H1 (cell line): ENCODE measurements at regions not wholly inside any gene's neighbourhood (a gene's known extent, or its start where the extent isn't known, plus 50 kb on each side); places are given as distances from the start of the nearest gene placed in this dataset.
"Not testable (repeated sequence)": the region's sequence is repeated elsewhere in the genome, so short reads cannot be mapped to it uniquely, and the experiment has no call there.

Experiments
- CTCF ChIA-PET: fragments of 300-600 bp; sonication (Branson Sonifier 250); formaldehyde crosslinking; loops from one replicate; lab custom pipeline; 2021; ENCODE audit not compliant: partially characterized antibody; lab: Charles Lee
- POLR2A ChIA-PET: fragments of 300-600 bp; sonication (Branson Sonifier 250); formaldehyde crosslinking; loops from one replicate; lab custom pipeline; 2021; ENCODE audit warnings: inconsistent platforms; ENCODE audit not compliant: partially characterized antibody; lab: Charles Lee
- DNase-seq, 2 experiments: peaks; one replicate each; pipeline versions ENCODE4 v3.0.0 to v3.0.0-alpha.2; 2010 to 2022; ENCODE audit warnings: low spot score in 2 of 2, low read depth in 1 of 2, mixed read lengths in 1 of 2
- FAIRE-seq: peaks from 2 replicates; lab custom pipeline; 2011; peaks lifted over from hg19 to GRCh38; lab: Jason Lieb, UNC
- H2AFZ ChIP-seq: 2 replicates; pipeline ENCODE4 v1.8.1; 2012; ENCODE audit warnings: low read length, inconsistent platforms
- H2AK5ac ChIP-seq: 2 replicates; pipeline ENCODE4 v1.6.1; 2013; ENCODE audit warnings: low read depth, low read length
- H2BK120ac ChIP-seq: replicated peaks from 2 replicates; pipeline ENCODE3; 2013; ENCODE audit warnings: low read depth, low read length, inconsistent platforms
- H2BK12ac ChIP-seq: 2 replicates; pipeline ENCODE4 v1.6.1; 2013; ENCODE audit warnings: low read depth, low read length
- H2BK15ac ChIP-seq: 2 replicates; pipeline ENCODE4 v1.6.1; 2013; ENCODE audit warnings: low read length
- H2BK20ac ChIP-seq: 2 replicates; pipeline ENCODE4 v1.6.1; 2013; ENCODE audit warnings: low read length
- H2BK5ac ChIP-seq: 2 replicates; pipeline ENCODE4 v1.6.1; 2013; ENCODE audit warnings: low read depth, low read length
- H3K14ac ChIP-seq: 2 replicates; pipeline ENCODE4 v1.6.1; 2013; ENCODE audit warnings: inconsistent platforms; ENCODE audit not compliant: insufficient read length
- H3K18ac ChIP-seq: 2 replicates; pipeline ENCODE4 v1.6.1; 2013; ENCODE audit warnings: low read length; ENCODE audit errors: extremely low read depth
- H3K23ac ChIP-seq: 2 replicates; pipeline ENCODE4 v1.6.1; 2013; ENCODE audit warnings: inconsistent platforms; ENCODE audit not compliant: insufficient read length
- H3K23me2 ChIP-seq: 2 replicates; pipeline ENCODE4 v1.6.1; 2013; ENCODE audit warnings: low read depth, low read length
- H3K27ac ChIP-seq: 2 replicates; pipeline ENCODE4 v1.6.1; 2011; ENCODE audit warnings: low read depth, low read length, inconsistent platforms
- H3K27me3 ChIP-seq, 4 experiments: replicated peaks in 1 of 4; 1 replicate in 1 of 4; 2 replicates in 3 of 4; pipeline versions ENCODE4 v1.6.1 to v1.8.1; 2011 to 2013; ENCODE audit warnings: low read length in 3 of 4, mild to moderate bottlenecking in 3 of 4, inconsistent platforms in 2 of 4, mixed read lengths in 2 of 4, moderate library complexity in 1 of 4; ENCODE audit not compliant: control insufficient read depth in 3 of 4, insufficient read depth in 3 of 4; ENCODE audit errors: extremely low read depth in 1 of 4
- H3K36me3 ChIP-seq, 4 experiments: 2 replicates each; pipeline versions ENCODE4 v1.6.1 to v1.8.1; 2011 to 2013; ENCODE audit warnings: mild to moderate bottlenecking in 4 of 4, low read length in 3 of 4, moderate library complexity in 2 of 4, control low read depth in 1 of 4, inconsistent platforms in 1 of 4; ENCODE audit not compliant: insufficient read depth in 4 of 4, control insufficient read depth in 2 of 4
- H3K4ac ChIP-seq: replicated peaks from 2 replicates; pipeline ENCODE3; 2013; ENCODE audit warnings: low read length, low read depth, mixed read lengths, inconsistent platforms; ENCODE audit not compliant: insufficient read length
- H3K4me1 ChIP-seq, 4 experiments: replicated peaks in 1 of 4; 1 replicate in 1 of 4; 2 replicates in 3 of 4; pipeline versions ENCODE4 v1.6.1 to v1.8.1; 2011 to 2013; ENCODE audit warnings: low read length in 3 of 4, inconsistent platforms in 2 of 4, mixed read lengths in 1 of 4; ENCODE audit not compliant: insufficient read depth in 4 of 4, control insufficient read depth in 3 of 4
- H3K4me2 ChIP-seq, 2 experiments: 2 replicates each; pipeline versions ENCODE4 v1.6.1 to v1.8.1; 2011 to 2013; ENCODE audit warnings: low read depth in 2 of 2, low read length in 2 of 2, control low read depth in 1 of 2, inconsistent platforms in 1 of 2, mild to moderate bottlenecking in 1 of 2; ENCODE audit not compliant: insufficient read depth in 1 of 2
- H3K4me3 ChIP-seq, 4 experiments: fragments of 200-600, 300-600 bp in 1 of 4; sonication (generic), shearing (Covaris generic), sonication (Bioruptor Twin) in 1 of 4; 2 replicates each; pipeline versions ENCODE4 v1.5.1 to v1.8.1; 2011 to 2016; ENCODE audit warnings: low read length in 4 of 4, low read depth in 3 of 4, control low read depth in 2 of 4, inconsistent platforms in 2 of 4, mild to moderate bottlenecking in 2 of 4, mixed read lengths in 1 of 4, moderate library complexity in 1 of 4; ENCODE audit not compliant: insufficient read depth in 2 of 4; ENCODE audit errors: extremely low read depth in 1 of 4
- H3K56ac ChIP-seq: replicated peaks from 2 replicates; pipeline ENCODE3; 2013; ENCODE audit warnings: low read depth, mild to moderate bottlenecking, mixed read lengths, low read length, inconsistent platforms; ENCODE audit not compliant: insufficient read length
- H3K79me1 ChIP-seq: 2 replicates; pipeline ENCODE4 v1.6.1; 2013; ENCODE audit warnings: low read depth, low read length, control low read depth
- H3K79me2 ChIP-seq, 2 experiments: 2 replicates each; pipeline versions ENCODE4 v1.6.1 to v1.8.1; 2012 to 2013; ENCODE audit warnings: low read length in 2 of 2, mild to moderate bottlenecking in 2 of 2, inconsistent platforms in 1 of 2; ENCODE audit not compliant: insufficient read depth in 2 of 2, control insufficient read depth in 1 of 2
- H3K9ac ChIP-seq, 4 experiments: replicated peaks in 1 of 4; 1 replicate in 1 of 4; 2 replicates in 3 of 4; pipeline versions ENCODE4 v1.6.1 to v1.8.1; 2011 to 2013; ENCODE audit warnings: low read depth in 3 of 4, low read length in 3 of 4, control low read depth in 2 of 4, mild to moderate bottlenecking in 2 of 4, moderate library complexity in 2 of 4, inconsistent platforms in 1 of 4; ENCODE audit errors: extremely low read depth in 1 of 4
- H3K9me3 ChIP-seq, 2 experiments: 2 replicates each; pipeline versions ENCODE4 v1.6.1 to v1.8.1; 2012 to 2013; ENCODE audit warnings: mild to moderate bottlenecking in 2 of 2, moderate library complexity in 2 of 2, control low read depth in 1 of 2, inconsistent platforms in 1 of 2, low read depth in 1 of 2, low read length in 1 of 2, mixed read lengths in 1 of 2; ENCODE audit not compliant: insufficient read depth in 2 of 2
- H4K20me1 ChIP-seq, 2 experiments: replicated peaks in 1 of 2; 2 replicates each; pipeline versions ENCODE3 to v1.8.1; 2011 to 2013; ENCODE audit warnings: inconsistent platforms in 2 of 2, low read length in 2 of 2, mild to moderate bottlenecking in 1 of 2; ENCODE audit not compliant: insufficient read depth in 2 of 2, control insufficient read depth in 1 of 2
- H4K5ac ChIP-seq: 2 replicates; pipeline ENCODE4 v1.6.1; 2013; ENCODE audit warnings: low read length, low read depth, mixed read lengths, inconsistent platforms; ENCODE audit not compliant: insufficient read length
- H4K8ac ChIP-seq: 2 replicates; pipeline ENCODE4 v1.8.0; 2013; ENCODE audit warnings: mild to moderate bottlenecking, moderate library complexity, low read length, inconsistent platforms; ENCODE audit not compliant: insufficient read depth; ENCODE audit errors: extremely low read depth
- H4K91ac ChIP-seq: replicated peaks from 2 replicates; pipeline ENCODE3; 2013; ENCODE audit warnings: low read length, mixed read lengths, inconsistent platforms; ENCODE audit not compliant: insufficient read length
- FOSL1 ChIP-seq: IDR thresholded peaks from 2 replicates; pipeline ENCODE4 v1.6.1; 2011; ENCODE audit warnings: mild to moderate bottlenecking, low read depth, low read length, moderate library complexity; ENCODE audit not compliant: insufficient read depth
- KDM1A ChIP-seq: fragments of 200-600, 300-600 bp; sonication (generic); IDR thresholded peaks from 2 replicates; pipeline ENCODE4 v1.7.1; 2016; ENCODE audit warnings: mild to moderate bottlenecking, low read length, borderline replicate concordance
- WGBS, 2 experiments: shearing (Covaris generic) in 1 of 2; methylation state at CpG; one replicate each; pipeline versions ENCODE4 v1.1.6 to v1.1.7; 2013 to 2015; ENCODE audit warnings: low lambda C conversion rate in 2 of 2, mixed read lengths in 2 of 2, inconsistent platforms in 1 of 2, low coverage in 1 of 2, missing lambda C conversion rate in 1 of 2; ENCODE audit not compliant: insufficient replicate concordance in 2 of 2, insufficient coverage in 1 of 2, insufficient read length in 1 of 2; ENCODE audit errors: extremely low coverage in 1 of 2, missing lambda C conversion rate in 1 of 2; 5-methylcytosine and 5-hydroxymethylcytosine counted together

- Histone ChIP-seq H3K4ac (no peak overlapping the region), H3K27me3 (no peaks in the 10 kb centered on the region), H3K14ac (no peak overlapping the region), H2BK15ac (no peak overlapping the region), H3K9me3 (no peaks in the 10 kb centered on the region), H3K36me3 (no peaks in the 10 kb centered on the region), H2BK12ac (no peak overlapping the region), H3K79me1 (no peaks in the 10 kb centered on the region), H3K79me2 (no peaks in the 10 kb centered on the region), H2BK5ac (no peak overlapping the region), H2BK20ac (no peak overlapping the region), H3K23ac (no peak overlapping the region), H4K91ac (no peak overlapping the region), H3K4me3 (no peak overlapping the region), H3K27ac (no peak overlapping the region), H2AK5ac (no peak overlapping the region), H4K5ac (no peak overlapping the region), H4K8ac (no peak overlapping the region), H2BK120ac (no peak overlapping the region), H3K56ac (no peak overlapping the region), H3K18ac (no peak overlapping the region), H3K23me2 (no peaks in the 10 kb centered on the region), H3K4me1 (no peaks in the 10 kb centered on the region), H3K4me2 (no peak overlapping the region), H3K9ac (no peak overlapping the region), H2AFZ (no peak overlapping the region), H4K20me1 (no peaks in the 10 kb centered on the region)
- FAIRE-seq (no peak), DNase-seq (no peak)
- 98% methylated on average over 4 of the region's 4 CpGs; no CpG with 5 or more reads in 1 of the 2 experiments for WGBS, 2 experiments
- no peak for TF ChIP-seq KDM1A
- no peak for TF ChIP-seq FOSL1
- POLR2A ChIA-PET, result no interaction called here
- CTCF ChIA-PET, result no interaction called here
Observed at GRCh38 chr2:23055251-23055650, 329.7 kb upstream of the KLHL29 start.

DNA sequence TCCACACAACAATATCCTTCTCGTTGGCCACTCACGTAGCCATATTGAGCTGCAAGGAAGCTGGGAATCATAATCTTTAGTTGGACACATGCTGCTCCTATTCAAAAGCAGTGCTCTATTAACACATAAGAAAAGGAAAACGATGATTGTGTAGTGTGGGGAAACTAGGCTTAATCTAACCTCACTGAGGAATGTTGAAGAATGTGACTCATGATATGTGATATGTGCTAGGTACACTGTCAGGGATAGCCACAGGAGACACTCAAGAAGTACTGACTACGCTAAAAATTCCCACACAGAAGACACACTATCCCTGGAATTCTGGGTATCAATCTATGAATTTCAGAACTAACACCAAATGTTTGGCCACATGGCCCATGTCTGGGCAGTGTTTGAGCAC, 328.1 kb upstream of the KLHL29 start:
- H2AFZ ChIP-seq, H3K27me3 ChIP-seq, H3K4ac ChIP-seq, H2BK15ac ChIP-seq, H2BK120ac ChIP-seq, H3K23ac ChIP-seq, H3K4me3 ChIP-seq, H3K79me2 ChIP-seq, H3K9ac ChIP-seq, H3K36me3 ChIP-seq, H2BK20ac ChIP-seq, H2BK12ac ChIP-seq, FAIRE-seq, H4K8ac ChIP-seq, H3K4me1 ChIP-seq, H4K91ac ChIP-seq, H4K5ac ChIP-seq, H2AK5ac ChIP-seq, H3K56ac ChIP-seq, DNase-seq, H3K23me2 ChIP-seq, H3K79me1 ChIP-seq, H3K9me3 ChIP-seq, H3K14ac ChIP-seq, H2BK5ac ChIP-seq, H3K4me2 ChIP-seq, H4K20me1 ChIP-seq, CTCF ChIA-PET, H3K18ac ChIP-seq, H3K27ac ChIP-seq, POLR2A ChIA-PET: not testable (repeated sequence)
- WGBS, 2 experiments, result 94% methylated on average over 4 of the region's 4 CpGs; no CpG with 5 or more reads in 1 of the 2 experiments
